BLaER1 (cell line): ENCODE measurements at regions not wholly inside any gene's neighbourhood (a gene's known extent, or its start where the extent isn't known, plus 50 kb on each side); places are given as distances from the start of the nearest gene placed in this dataset.
"Not testable (repeated sequence)": the region's sequence is repeated elsewhere in the genome, so short reads cannot be mapped to it uniquely, and the experiment has no call there.

Source experiments
- H3K27ac ChIP-seq: shearing (Covaris generic); formaldehyde crosslinking; 2 replicates; pipeline ENCODE4 v1.8.1; 2022
- H3K27me3 ChIP-seq: shearing (Covaris generic); formaldehyde crosslinking; 2 replicates; pipeline ENCODE4 v1.8.1; 2022
- H3K36me3 ChIP-seq: shearing (Covaris generic); formaldehyde crosslinking; 2 replicates; pipeline ENCODE4 v1.8.1; 2022
- H3K4me1 ChIP-seq: shearing (Covaris generic); formaldehyde crosslinking; 2 replicates; pipeline ENCODE4 v1.8.1; 2022
- H3K4me2 ChIP-seq: shearing (Covaris generic); formaldehyde crosslinking; 2 replicates; pipeline ENCODE4 v1.8.1; 2022
- H3K4me3 ChIP-seq: shearing (Covaris generic); formaldehyde crosslinking; 2 replicates; pipeline ENCODE4 v1.8.1; 2022
- H3K9ac ChIP-seq: shearing (Covaris generic); formaldehyde crosslinking; 2 replicates; pipeline ENCODE4 v1.8.1; 2022
- H3K9me3 ChIP-seq: shearing (Covaris generic); formaldehyde crosslinking; 2 replicates; pipeline ENCODE4 v1.8.1; 2022
- H4K20me1 ChIP-seq: shearing (Covaris generic); formaldehyde crosslinking; 2 replicates; pipeline ENCODE4 v1.8.1; 2022
- Cebpa-rat ChIP-seq: shearing (Covaris generic); IDR thresholded peaks from 2 replicates; pipeline ENCODE4 v1.8.1; 2022

DNA sequence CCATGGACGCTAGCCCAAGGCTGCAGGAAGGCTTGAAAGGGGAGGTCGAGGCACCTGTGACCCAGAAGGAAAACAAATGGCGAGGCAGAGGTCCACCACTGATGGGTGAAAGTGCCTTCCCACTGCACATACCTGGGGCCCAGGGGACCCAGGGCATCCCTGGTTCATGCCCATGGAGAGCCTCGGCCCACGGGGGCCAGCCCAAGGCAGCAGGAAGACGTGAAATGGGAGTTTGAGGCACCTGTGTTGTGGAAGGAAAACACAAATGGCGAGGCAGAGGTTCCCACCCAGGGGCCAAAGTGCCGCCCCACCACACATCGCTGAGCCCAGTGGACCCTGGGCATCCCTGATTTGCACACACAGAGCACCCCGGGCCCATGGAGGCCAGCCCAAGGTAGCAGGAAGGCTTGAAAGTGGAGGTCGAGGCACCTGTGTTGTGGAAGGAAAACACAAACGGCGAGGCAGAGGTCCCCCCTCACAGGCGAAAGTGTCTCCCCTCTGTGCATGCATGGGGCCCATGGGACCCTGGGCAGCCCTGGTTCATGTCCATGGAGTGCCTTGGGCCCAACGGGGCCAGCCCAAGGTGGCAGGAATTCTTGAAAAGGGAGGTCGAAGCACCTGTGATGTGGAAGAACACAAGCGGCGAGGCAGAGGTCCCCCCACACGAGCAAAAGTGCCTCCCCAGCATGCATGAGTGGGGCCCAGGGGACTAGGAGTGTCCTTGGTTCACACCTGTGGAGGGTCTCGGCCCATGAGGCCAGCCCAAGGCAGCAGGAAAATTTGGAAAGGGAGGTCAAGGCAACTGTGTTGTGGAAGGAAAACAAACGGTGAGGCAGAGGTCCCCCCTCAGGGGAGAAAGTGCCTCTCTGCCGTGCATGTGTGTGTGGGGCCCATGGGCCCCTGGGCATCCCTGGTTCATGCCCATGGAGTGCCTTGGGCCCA lies 383.3 kb downstream of the ALG10 start:
- Histone ChIP-seq H3K36me3 (no peaks in the 10 kb centered on the region), H3K4me3 (no peak overlapping the region), H3K27ac (no peak overlapping the region), H3K27me3 (no peaks in the 10 kb centered on the region), H3K9ac (no peak overlapping the region), H3K9me3 (peaks cover 96% of the 10 kb centered on the region), H4K20me1 (no peaks in the 10 kb centered on the region), H3K4me2 (no peak overlapping the region), H3K4me1 (peaks cover 12% of the 10 kb centered on the region; the same call in 1 of the 2 replicates)
- no peak for TF ChIP-seq Cebpa-rat

DNA sequence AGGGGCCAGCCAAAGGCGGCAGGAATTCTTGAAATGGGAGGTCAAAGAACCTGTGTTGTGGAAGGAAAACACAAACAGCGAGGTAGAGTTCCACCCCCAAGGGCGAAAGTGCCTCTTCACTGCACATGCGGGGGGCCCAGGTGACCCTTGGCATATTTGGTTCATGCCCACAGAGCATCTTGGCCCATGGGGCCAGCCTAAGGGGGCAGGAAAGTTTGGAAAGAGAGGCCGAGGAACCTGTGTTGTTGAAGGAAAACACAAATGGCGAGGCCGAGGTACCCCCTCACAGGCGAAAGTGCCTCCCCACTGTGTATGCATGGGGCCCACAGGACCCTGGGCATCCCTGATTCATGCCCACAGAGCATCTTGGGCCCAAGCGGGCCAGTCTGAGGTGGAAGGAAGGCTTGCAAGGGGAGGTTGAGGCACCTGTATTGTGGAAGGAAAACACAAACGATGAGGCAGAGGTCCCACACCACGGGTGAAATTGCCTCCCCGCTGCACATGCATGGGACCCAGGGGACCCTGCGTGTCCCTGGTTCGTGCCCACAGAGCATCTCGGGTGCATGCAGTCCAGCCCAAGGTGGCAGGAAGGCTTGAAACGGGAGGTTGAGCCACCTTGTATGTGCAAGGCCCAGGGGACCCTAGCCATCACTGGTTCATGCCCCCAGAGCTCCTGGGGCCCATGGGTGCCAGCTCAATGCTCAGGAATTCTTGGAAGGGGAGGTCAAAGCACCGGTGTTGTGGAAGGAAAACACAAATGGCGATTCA lies 384.1 kb downstream of the ALG10 start:
- Histone ChIP-seq H3K36me3 (no peaks in the 10 kb centered on the region), H3K9ac (no peak overlapping the region), H3K4me2 (no peak overlapping the region), H3K27me3 (no peaks in the 10 kb centered on the region), H3K27ac (no peak overlapping the region), H3K9me3 (peaks cover 100% of the 10 kb centered on the region), H4K20me1 (no peaks in the 10 kb centered on the region), H3K4me3 (no peak overlapping the region), H3K4me1 (peaks cover 6% of the 10 kb centered on the region; the same call in 1 of the 2 replicates)
- no peak for TF ChIP-seq Cebpa-rat

- Histone ChIP-seq H3K4me3 (no peak overlapping the region), H4K20me1 (no peaks in the 10 kb centered on the region), H3K4me2 (no peak overlapping the region), H3K36me3 (no peaks in the 10 kb centered on the region), H3K9me3 (peaks cover 100% of the 10 kb centered on the region), H3K9ac (no peak overlapping the region), H3K4me1 (peaks cover under 1% of the 10 kb centered on the region; the same call in 1 of the 2 replicates), H3K27ac (no peak overlapping the region), H3K27me3 (no peaks in the 10 kb centered on the region)
- no peak for TF ChIP-seq Cebpa-rat
These were observed 384.7 kb downstream of the ALG10 start for GRCh38 chr12:34406996-34407300.

DNA sequence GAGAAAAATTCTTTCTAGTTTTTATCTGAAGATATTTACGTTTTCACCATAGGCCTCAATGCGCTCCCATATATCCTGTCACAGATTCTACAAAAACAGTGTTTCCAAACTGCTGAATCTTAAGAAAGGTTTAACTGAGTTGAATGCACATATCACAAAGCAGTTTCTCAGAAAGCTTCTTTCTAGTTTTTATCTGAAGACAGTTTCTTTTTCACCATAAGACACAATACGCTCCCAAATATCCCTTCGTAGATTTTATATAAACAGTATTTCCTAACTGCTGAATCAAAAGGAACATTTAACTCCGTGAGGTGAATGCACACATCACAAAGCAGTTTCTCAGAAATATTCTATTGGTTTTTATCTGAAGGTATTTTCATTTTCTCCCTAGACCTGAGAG lies 385.5 kb downstream of the ALG10 start:
- H3K9me3 ChIP-seq: peaks cover 100% of the 10 kb centered on the region

GRCh38 chr12:34431509-34431908 lies 409.2 kb downstream of the ALG10 start:
- not testable (repeated sequence) for H3K27ac ChIP-seq, H3K36me3 ChIP-seq, H3K4me3 ChIP-seq, H4K20me1 ChIP-seq, H3K27me3 ChIP-seq, H3K4me2 ChIP-seq, H3K4me1 ChIP-seq, H3K9ac ChIP-seq
- peaks cover 20% of the 10 kb centered on the region for H3K9me3 ChIP-seq

More for the DNA sequence above, 385.5 kb downstream of the ALG10 start:
- Histone ChIP-seq H3K4me3 (no peak overlapping the region), H3K27me3 (no peaks in the 10 kb centered on the region), H3K4me2 (no peak overlapping the region), H3K36me3 (no peaks in the 10 kb centered on the region), H3K4me1 (no peaks in the 10 kb centered on the region), H4K20me1 (no peaks in the 10 kb centered on the region), H3K9ac (no peak overlapping the region), H3K27ac (no peak overlapping the region)
- no peak for TF ChIP-seq Cebpa-rat
